SK-N-SH treated with all-trans-retinoic acid at 6 μM for 48 hours (cell line): ENCODE measurements at regions not wholly inside any gene's neighbourhood (a gene's known extent, or its start where the extent isn't known, plus 50 kb on each side); places are given as distances from the start of the nearest gene placed in this dataset.
A peak's percentile ranks its signal among the peaks of the same experiment; 100 is the strongest.

ENCODE experiments used
- ATAC-seq: fragments of 200-7000 bp; cut with Tn5 transposase; 3 replicates; pipeline ENCODE4 v1.9.1; 2020; ENCODE audit warnings: mild to moderate bottlenecking, moderate library complexity
- ARNTL ChIP-seq: fragments of 450-650 bp; formaldehyde crosslinking; IDR thresholded peaks from 2 replicates; pipeline ENCODE4 v1.5.0; 2020; ENCODE audit warnings: low read depth, mild to moderate bottlenecking, moderate library complexity, borderline replicate concordance
- BACH2 ChIP-seq: fragments of 250-450 bp; sonication (Bioruptor Pico); IDR thresholded peaks from 2 replicates; pipeline ENCODE4 v1.9.0; 2021; ENCODE audit warnings: mild to moderate bottlenecking, borderline replicate concordance
- CSDC2 ChIP-seq: fragments of 250-450 bp; sonication (Bioruptor Pico); IDR thresholded peaks from 2 replicates; pipeline ENCODE4 v1.5.0; 2020; ENCODE audit warnings: mild to moderate bottlenecking, moderate library complexity
- ESRRG ChIP-seq: fragments of 250-450 bp; sonication (Bioruptor Pico); IDR thresholded peaks from 2 replicates; pipeline ENCODE4 v1.6.1; 2021; ENCODE audit warnings: mild to moderate bottlenecking
- GLIS3 ChIP-seq: fragments of 250-450 bp; sonication (Bioruptor Pico); IDR thresholded peaks from 2 replicates; pipeline ENCODE4 v1.5.0; 2020; ENCODE audit warnings: mild to moderate bottlenecking, moderate library complexity
- ISL1 ChIP-seq: fragments of 250-450 bp; sonication (Bioruptor Pico); IDR thresholded peaks from 2 replicates; pipeline ENCODE4 v2.1.2; 2022; ENCODE audit warnings: mild to moderate bottlenecking, moderate library complexity
- OSR1 ChIP-seq: fragments of 250-450 bp; sonication (Bioruptor Pico); IDR thresholded peaks from 2 replicates; pipeline ENCODE4 v1.8.0; 2022; ENCODE audit warnings: moderate library complexity, mild to moderate bottlenecking, inconsistent platforms
- PPARA ChIP-seq: fragments of 250-450 bp; sonication (Bioruptor Pico); IDR thresholded peaks from 2 replicates; pipeline ENCODE4 v1.5.0; 2020; ENCODE audit warnings: mild to moderate bottlenecking, borderline replicate concordance
- RARB ChIP-seq: fragments of 250-450 bp; sonication (Bioruptor Pico); IDR thresholded peaks from 2 replicates; pipeline ENCODE4 v1.8.0; 2021; ENCODE audit warnings: mild to moderate bottlenecking, moderate library complexity
- SNAI2 ChIP-seq: fragments of 250-450 bp; sonication (Bioruptor Pico); IDR thresholded peaks from 2 replicates; pipeline ENCODE4 v1.5.0; 2020; ENCODE audit warnings: mild to moderate bottlenecking, moderate library complexity
- TCF4 ChIP-seq: fragments of 250-450 bp; sonication (Bioruptor Pico); IDR thresholded peaks from 2 replicates; pipeline ENCODE4 v1.8.0; 2021; ENCODE audit warnings: mild to moderate bottlenecking, moderate library complexity, borderline replicate concordance
- TOX ChIP-seq: fragments of 250-450 bp; sonication (Bioruptor Pico); IDR thresholded peaks from 2 replicates; pipeline ENCODE4 v1.8.0; 2021; ENCODE audit warnings: mild to moderate bottlenecking, moderate library complexity, borderline replicate concordance
- ZC3H10 ChIP-seq: fragments of 250-450 bp; sonication (Bioruptor Pico); IDR thresholded peaks from 2 replicates; pipeline ENCODE4 v1.5.1; 2021; ENCODE audit warnings: mild to moderate bottlenecking, moderate library complexity
- ZFP3 ChIP-seq: fragments of 250-450 bp; sonication (Bioruptor Pico); IDR thresholded peaks from 2 replicates; pipeline ENCODE4 v1.5.0; 2020; ENCODE audit warnings: mild to moderate bottlenecking, moderate library complexity
- ZFP30 ChIP-seq: fragments of 450-650 bp; formaldehyde crosslinking; IDR thresholded peaks from 2 replicates; pipeline ENCODE4 v1.5.0; 2022; ENCODE audit warnings: mild to moderate bottlenecking, moderate library complexity
- ZNF565 ChIP-seq: fragments of 450-650 bp; formaldehyde crosslinking; conservative IDR thresholded peaks from 2 replicates; pipeline ENCODE4 v1.5.0; 2020; ENCODE audit warnings: low read depth, mild to moderate bottlenecking, moderate library complexity
- ZNF70 ChIP-seq: fragments of 450-650 bp; formaldehyde crosslinking; IDR thresholded peaks from 2 replicates; pipeline ENCODE4 v1.5.0; 2020; ENCODE audit warnings: mild to moderate bottlenecking, moderate library complexity
- ZNF8 ChIP-seq: fragments of 450-650 bp; formaldehyde crosslinking; IDR thresholded peaks from 2 replicates; pipeline ENCODE4 v1.5.0; 2020; ENCODE audit warnings: mild to moderate bottlenecking, moderate library complexity
- TF ChIP-seq, protein P1 (sequence below): fragments of 250-450 bp; sonication (Bioruptor Pico); IDR thresholded peaks from 2 replicates; pipeline ENCODE4 v1.8.0; 2021; ENCODE audit warnings: low read depth, mild to moderate bottlenecking, moderate library complexity, borderline replicate concordance
- TF ChIP-seq, protein P2 (sequence below): fragments of 250-450 bp; sonication (Bioruptor Pico); IDR thresholded peaks from 2 replicates; pipeline ENCODE4 v1.5.1; 2020; ENCODE audit warnings: low read depth, mild to moderate bottlenecking, moderate library complexity
- TF ChIP-seq, protein P3 (sequence below): fragments of 250-450 bp; sonication (Bioruptor Pico); IDR thresholded peaks from 2 replicates; pipeline ENCODE4 v1.5.0; 2020; ENCODE audit warnings: mild to moderate bottlenecking, moderate library complexity
- TF ChIP-seq, protein P4 (sequence below): fragments of 250-450 bp; sonication (Bioruptor Pico); IDR thresholded peaks from 2 replicates; pipeline ENCODE4 v1.5.1; 2021; ENCODE audit warnings: mild to moderate bottlenecking, moderate library complexity
- TF ChIP-seq, protein P5 (sequence below): fragments of 250-450 bp; sonication (Bioruptor Pico); IDR thresholded peaks from 2 replicates; pipeline ENCODE4 v1.8.0; 2020; ENCODE audit warnings: mild to moderate bottlenecking, moderate library complexity, borderline replicate concordance

DNA sequence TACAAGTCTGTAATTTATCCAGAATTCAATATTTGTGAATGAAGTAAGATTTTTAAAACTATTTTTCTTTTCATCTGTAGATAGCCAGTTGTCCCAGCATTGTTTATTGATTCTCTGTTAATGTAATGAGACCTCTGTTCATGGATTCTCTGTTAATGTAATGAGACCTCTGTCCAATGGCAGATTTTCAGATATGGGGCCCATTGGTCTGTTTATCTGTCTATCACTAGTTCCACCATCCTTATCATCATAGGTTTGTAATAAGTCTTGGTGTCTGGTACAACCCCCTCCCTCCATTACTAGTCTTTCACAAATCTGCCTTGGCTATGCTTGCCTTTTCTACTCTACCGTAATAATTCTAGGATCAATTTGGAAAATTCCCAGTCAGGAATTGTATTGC, 276.6 kb downstream of the ARHGAP12 start:
- TF ChIP-seq ZNF565 (CRISPR knock-in tag) (no peak), ISL1 (CRISPR knock-in tag) (no peak), ESRRG (CRISPR knock-in tag) (no peak), PPARA (CRISPR knock-in tag) (no peak), TCF4 (no peak), OSR1 (no peak), ARNTL (no peak), CSDC2 (CRISPR knock-in tag) (no peak), RARB (no peak), ZC3H10 (CRISPR knock-in tag) (no peak), SNAI2 (CRISPR knock-in tag) (no peak), ZFP3 (CRISPR knock-in tag) (no peak), ZNF70 (no peak), GLIS3 (CRISPR knock-in tag) (no peak)
- TF ChIP-seq, protein P1, sequence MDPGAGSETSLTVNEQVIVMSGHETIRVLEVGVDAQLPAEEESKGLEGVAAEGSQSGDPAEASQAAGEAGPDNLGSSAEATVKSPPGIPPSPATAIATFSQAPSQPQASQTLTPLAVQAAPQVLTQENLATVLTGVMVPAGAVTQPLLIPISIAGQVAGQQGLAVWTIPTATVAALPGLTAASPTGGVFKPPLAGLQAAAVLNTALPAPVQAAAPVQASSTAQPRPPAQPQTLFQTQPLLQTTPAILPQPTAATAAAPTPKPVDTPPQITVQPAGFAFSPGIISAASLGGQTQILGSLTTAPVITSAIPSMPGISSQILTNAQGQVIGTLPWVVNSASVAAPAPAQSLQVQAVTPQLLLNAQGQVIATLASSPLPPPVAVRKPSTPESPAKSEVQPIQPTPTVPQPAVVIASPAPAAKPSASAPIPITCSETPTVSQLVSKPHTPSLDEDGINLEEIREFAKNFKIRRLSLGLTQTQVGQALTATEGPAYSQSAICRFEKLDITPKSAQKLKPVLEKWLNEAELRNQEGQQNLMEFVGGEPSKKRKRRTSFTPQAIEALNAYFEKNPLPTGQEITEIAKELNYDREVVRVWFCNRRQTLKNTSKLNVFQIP (CRISPR knock-in tag), result no peak
- TF ChIP-seq, protein P2, sequence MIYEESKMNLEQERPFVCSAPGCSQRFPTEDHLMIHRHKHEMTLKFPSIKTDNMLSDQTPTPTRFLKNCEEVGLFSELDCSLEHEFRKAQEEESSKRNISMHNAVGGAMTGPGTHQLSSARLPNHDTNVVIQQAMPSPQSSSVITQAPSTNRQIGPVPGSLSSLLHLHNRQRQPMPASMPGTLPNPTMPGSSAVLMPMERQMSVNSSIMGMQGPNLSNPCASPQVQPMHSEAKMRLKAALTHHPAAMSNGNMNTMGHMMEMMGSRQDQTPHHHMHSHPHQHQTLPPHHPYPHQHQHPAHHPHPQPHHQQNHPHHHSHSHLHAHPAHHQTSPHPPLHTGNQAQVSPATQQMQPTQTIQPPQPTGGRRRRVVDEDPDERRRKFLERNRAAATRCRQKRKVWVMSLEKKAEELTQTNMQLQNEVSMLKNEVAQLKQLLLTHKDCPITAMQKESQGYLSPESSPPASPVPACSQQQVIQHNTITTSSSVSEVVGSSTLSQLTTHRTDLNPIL, result no peak
- ATAC-seq, result no peak

DNA sequence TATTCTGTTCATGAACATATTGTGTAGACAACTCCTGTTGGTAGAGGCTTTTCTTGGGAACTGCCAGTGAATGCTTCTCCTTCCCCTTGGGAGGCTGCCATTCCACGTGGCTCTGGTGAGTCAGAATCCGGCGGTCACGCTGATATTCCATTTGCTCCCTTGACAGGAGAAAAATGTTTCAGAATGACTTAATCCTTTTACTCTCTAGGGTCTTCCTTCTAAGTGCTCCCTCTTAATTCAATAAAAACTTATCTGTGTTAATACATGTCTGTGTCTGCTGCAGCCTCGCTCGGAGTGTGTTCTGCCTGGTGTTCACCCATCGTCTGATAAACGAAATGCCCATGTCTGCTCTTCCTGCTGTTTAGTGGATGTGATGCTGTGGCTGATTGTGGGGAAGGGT, 278.6 kb downstream of the ARHGAP12 start:
- ATAC-seq, result peak; percentile 94
- TF ChIP-seq, protein P1 (CRISPR knock-in tag), result no peak
- TF ChIP-seq ZFP3 (CRISPR knock-in tag) (no peak), ARNTL (peak; percentile 30; the same call in 1 of the 2 replicates), ESRRG (CRISPR knock-in tag) (peak; percentile 36; the same call in 1 of the 2 replicates), ZNF565 (CRISPR knock-in tag) (0 out of 2 replicates have a peak, but pooled peaks have one; percentile 57), GLIS3 (CRISPR knock-in tag) (no peak), OSR1 (no peak), ZNF70 (no peak), SNAI2 (CRISPR knock-in tag) (peak; percentile 71), CSDC2 (CRISPR knock-in tag) (no peak), RARB (no peak), PPARA (CRISPR knock-in tag) (0 out of 2 replicates have a peak, but pooled peaks have one; percentile 21), BACH2 (CRISPR knock-in tag) (no peak), ISL1 (CRISPR knock-in tag) (peak; percentile 93), ZFP30 (no peak), ZNF8 (no peak), TOX (CRISPR knock-in tag) (no peak), ZC3H10 (CRISPR knock-in tag) (no peak), TCF4 (peak; percentile 87)
- TF ChIP-seq, protein P3, sequence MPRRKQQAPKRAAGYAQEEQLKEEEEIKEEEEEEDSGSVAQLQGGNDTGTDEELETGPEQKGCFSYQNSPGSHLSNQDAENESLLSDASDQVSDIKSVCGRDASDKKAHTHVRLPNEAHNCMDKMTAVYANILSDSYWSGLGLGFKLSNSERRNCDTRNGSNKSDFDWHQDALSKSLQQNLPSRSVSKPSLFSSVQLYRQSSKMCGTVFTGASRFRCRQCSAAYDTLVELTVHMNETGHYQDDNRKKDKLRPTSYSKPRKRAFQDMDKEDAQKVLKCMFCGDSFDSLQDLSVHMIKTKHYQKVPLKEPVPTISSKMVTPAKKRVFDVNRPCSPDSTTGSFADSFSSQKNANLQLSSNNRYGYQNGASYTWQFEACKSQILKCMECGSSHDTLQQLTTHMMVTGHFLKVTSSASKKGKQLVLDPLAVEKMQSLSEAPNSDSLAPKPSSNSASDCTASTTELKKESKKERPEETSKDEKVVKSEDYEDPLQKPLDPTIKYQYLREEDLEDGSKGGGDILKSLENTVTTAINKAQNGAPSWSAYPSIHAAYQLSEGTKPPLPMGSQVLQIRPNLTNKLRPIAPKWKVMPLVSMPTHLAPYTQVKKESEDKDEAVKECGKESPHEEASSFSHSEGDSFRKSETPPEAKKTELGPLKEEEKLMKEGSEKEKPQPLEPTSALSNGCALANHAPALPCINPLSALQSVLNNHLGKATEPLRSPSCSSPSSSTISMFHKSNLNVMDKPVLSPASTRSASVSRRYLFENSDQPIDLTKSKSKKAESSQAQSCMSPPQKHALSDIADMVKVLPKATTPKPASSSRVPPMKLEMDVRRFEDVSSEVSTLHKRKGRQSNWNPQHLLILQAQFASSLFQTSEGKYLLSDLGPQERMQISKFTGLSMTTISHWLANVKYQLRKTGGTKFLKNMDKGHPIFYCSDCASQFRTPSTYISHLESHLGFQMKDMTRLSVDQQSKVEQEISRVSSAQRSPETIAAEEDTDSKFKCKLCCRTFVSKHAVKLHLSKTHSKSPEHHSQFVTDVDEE (CRISPR knock-in tag), result peak; percentile 58; the same call in 1 of the 2 replicates
- TF ChIP-seq, protein P4, sequence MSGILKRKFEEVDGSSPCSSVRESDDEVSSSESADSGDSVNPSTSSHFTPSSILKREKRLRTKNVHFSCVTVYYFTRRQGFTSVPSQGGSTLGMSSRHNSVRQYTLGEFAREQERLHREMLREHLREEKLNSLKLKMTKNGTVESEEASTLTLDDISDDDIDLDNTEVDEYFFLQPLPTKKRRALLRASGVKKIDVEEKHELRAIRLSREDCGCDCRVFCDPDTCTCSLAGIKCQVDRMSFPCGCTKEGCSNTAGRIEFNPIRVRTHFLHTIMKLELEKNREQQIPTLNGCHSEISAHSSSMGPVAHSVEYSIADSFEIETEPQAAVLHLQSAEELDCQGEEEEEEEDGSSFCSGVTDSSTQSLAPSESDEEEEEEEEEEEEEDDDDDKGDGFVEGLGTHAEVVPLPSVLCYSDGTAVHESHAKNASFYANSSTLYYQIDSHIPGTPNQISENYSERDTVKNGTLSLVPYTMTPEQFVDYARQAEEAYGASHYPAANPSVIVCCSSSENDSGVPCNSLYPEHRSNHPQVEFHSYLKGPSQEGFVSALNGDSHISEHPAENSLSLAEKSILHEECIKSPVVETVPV (CRISPR knock-in tag), result 0 out of 2 replicates have a peak, but pooled peaks have one; percentile 30
- TF ChIP-seq, protein P5, sequence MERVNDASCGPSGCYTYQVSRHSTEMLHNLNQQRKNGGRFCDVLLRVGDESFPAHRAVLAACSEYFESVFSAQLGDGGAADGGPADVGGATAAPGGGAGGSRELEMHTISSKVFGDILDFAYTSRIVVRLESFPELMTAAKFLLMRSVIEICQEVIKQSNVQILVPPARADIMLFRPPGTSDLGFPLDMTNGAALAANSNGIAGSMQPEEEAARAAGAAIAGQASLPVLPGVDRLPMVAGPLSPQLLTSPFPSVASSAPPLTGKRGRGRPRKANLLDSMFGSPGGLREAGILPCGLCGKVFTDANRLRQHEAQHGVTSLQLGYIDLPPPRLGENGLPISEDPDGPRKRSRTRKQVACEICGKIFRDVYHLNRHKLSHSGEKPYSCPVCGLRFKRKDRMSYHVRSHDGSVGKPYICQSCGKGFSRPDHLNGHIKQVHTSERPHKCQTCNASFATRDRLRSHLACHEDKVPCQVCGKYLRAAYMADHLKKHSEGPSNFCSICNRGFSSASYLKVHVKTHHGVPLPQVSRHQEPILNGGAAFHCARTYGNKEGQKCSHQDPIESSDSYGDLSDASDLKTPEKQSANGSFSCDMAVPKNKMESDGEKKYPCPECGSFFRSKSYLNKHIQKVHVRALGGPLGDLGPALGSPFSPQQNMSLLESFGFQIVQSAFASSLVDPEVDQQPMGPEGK, result no peak
- TF ChIP-seq, protein P2, result 0 out of 2 replicates have a peak, but pooled peaks have one; percentile 51
